GM23338 (cell line): ENCODE measurements at regions not wholly inside any gene's neighbourhood (a gene's known extent, or its start where the extent isn't known, plus 50 kb on each side); places are given as distances from the start of the nearest gene placed in this dataset.

Experiments used
- CTCF ChIP-seq, 2 experiments: fragments of 200-600 bp in 1 of 2; sonication (generic) in 1 of 2; conservative IDR thresholded peaks; 2 replicates each; pipeline versions ENCODE4 v1.5.1 to v1.6.1; 2016 to 2017; ENCODE audit warnings: antibody characterized with exemption in 2 of 2, low read depth in 2 of 2, mild to moderate bottlenecking in 2 of 2, moderate library complexity in 1 of 2
- EZH2 ChIP-seq: fragments of 200-600 bp; sonication (generic); IDR thresholded peaks from one replicate; pipeline ENCODE4 v1.8.0; 2017; ENCODE audit warnings: antibody characterized with exemption, mild to moderate bottlenecking, low read depth; ENCODE audit not compliant: unreplicated experiment
- REST ChIP-seq: IDR thresholded peaks from one replicate; pipeline ENCODE4 v1.6.1; 2018; ENCODE audit warnings: antibody characterized with exemption; ENCODE audit not compliant: unreplicated experiment
- ZNF114 ChIP-seq: fragments of 250-450 bp; sonication (Bioruptor Pico); IDR thresholded peaks from 2 replicates; pipeline ENCODE4 v1.5.0; 2020; ENCODE audit warnings: mild to moderate bottlenecking, moderate library complexity

- TF ChIP-seq CTCF (conservative IDR thresholded peaks at IDR 0.05; ENCODE audit: low read depth in 2 of 2) = no peak
- no peak for TF ChIP-seq ZNF114 (CRISPR knock-in tag)
- TF ChIP-seq REST = no peak
- no peak for TF ChIP-seq EZH2
These were observed 269.9 kb downstream of the MEIS1 start for GRCh38 chr2:66704786-66705185.
